HepG2 (cell line): ENCODE measurements at regions not wholly inside any gene's neighbourhood (a gene's known extent, or its start where the extent isn't known, plus 50 kb on each side); places are given as distances from the start of the nearest gene placed in this dataset.

Experiments used
- CTCF ChIP-seq: sonication (generic); formaldehyde crosslinking; IDR thresholded peaks from 2 replicates; pipeline ENCODE4 v1.5.0; 2020; ENCODE audit warnings: mild to moderate bottlenecking, missing genetic modification reagents, moderate library complexity
- HNRNPUL1 ChIP-seq: fragments of 200-400 bp; formaldehyde crosslinking; IDR thresholded peaks from 2 replicates; pipeline ENCODE4 v1.6.1; 2017; ENCODE audit warnings: low read depth, mild to moderate bottlenecking, low read length, moderate library complexity
- KDM6A ChIP-seq: IDR thresholded peaks from 2 replicates; pipeline ENCODE4 v1.6.1; 2016; ENCODE audit warnings: low read depth
- MBD4 ChIP-seq: IDR thresholded peaks from 2 replicates; pipeline ENCODE4 v1.6.1; 2012; ENCODE audit warnings: low read length, inconsistent platforms, borderline replicate concordance
- MEIS2 ChIP-seq: sonication (generic); formaldehyde crosslinking; IDR thresholded peaks from 2 replicates; pipeline ENCODE4 v1.9.0; 2021; ENCODE audit warnings: mild to moderate bottlenecking, missing genetic modification reagents
- NCOA1 ChIP-seq: sonication (generic); formaldehyde crosslinking; IDR thresholded peaks from 2 replicates; pipeline ENCODE4 v1.9.0; 2021; ENCODE audit warnings: missing genetic modification reagents
- POLR2A ChIP-seq, 2 experiments: IDR thresholded peaks; 2 replicates each; pipeline ENCODE4 v1.6.1; 2011; ENCODE audit warnings: low read depth in 2 of 2, low read length in 2 of 2, mild to moderate bottlenecking in 1 of 2, moderate library complexity in 1 of 2; ENCODE audit not compliant: insufficient read depth in 1 of 2
- TAF1 ChIP-seq: sonication (generic); formaldehyde crosslinking; IDR thresholded peaks from 2 replicates; pipeline ENCODE4 v1.4.0; 2020; ENCODE audit warnings: missing genetic modification reagents
- ZMYM3 ChIP-seq: sonication (generic); formaldehyde crosslinking; IDR thresholded peaks from 2 replicates; pipeline ENCODE4 v1.5.1; 2020; ENCODE audit warnings: mild to moderate bottlenecking, missing genetic modification reagents
- ZNF235 ChIP-seq: sonication (generic); formaldehyde crosslinking; IDR thresholded peaks from 2 replicates; pipeline ENCODE4 v1.8.1; 2023; ENCODE audit warnings: mild to moderate bottlenecking, missing genetic modification reagents, borderline replicate concordance
- ZNF543 ChIP-seq: sonication (generic); formaldehyde crosslinking; IDR thresholded peaks from 2 replicates; pipeline ENCODE4 v1.4.0; 2020; ENCODE audit warnings: mild to moderate bottlenecking, missing genetic modification reagents
- TF ChIP-seq, protein P1 (sequence below): IDR thresholded peaks from 2 replicates; pipeline ENCODE4 v1.6.1; 2012; ENCODE audit warnings: inconsistent platforms

DNA sequence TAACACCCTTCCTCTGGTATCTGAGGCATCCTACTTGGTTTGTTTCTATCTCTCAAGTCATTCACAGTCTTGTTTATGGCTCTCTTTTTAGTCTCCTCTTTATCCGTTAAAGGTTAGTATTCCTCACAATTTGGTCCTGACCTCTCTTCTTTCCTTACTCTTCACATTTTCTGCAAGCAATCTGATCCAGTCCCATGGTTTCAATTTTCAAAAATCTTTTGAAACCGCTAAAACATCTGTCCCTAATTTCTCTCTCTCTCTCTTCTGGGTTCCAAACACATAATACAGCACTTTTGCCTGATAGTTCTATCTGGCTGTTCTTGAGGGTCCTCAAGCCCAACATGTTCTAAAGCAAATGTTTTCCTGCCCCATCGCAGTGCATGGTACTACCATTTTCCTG is 149.0 kb downstream of the SERPINI1 start:
- TF ChIP-seq CTCF, result no peak
- no peak for TF ChIP-seq POLR2A (IDR thresholded peaks at IDR 0.05; ENCODE audit: insufficient read depth in 1 of 2, low read depth in 2 of 2, low read length in 2 of 2)
- no peak for TF ChIP-seq NCOA1 (CRISPR knock-in tag)
- TF ChIP-seq MBD4, result no peak
- no peak for TF ChIP-seq ZNF543 (CRISPR knock-in tag)
- no peak for TF ChIP-seq TAF1 (CRISPR knock-in tag)
- no peak for TF ChIP-seq ZMYM3 (CRISPR knock-in tag)
- no peak for TF ChIP-seq MEIS2 (CRISPR knock-in tag)
- no peak for TF ChIP-seq KDM6A (CRISPR knock-in tag)
- TF ChIP-seq, protein P1, sequence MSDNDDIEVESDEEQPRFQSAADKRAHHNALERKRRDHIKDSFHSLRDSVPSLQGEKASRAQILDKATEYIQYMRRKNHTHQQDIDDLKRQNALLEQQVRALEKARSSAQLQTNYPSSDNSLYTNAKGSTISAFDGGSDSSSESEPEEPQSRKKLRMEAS, result no peak
- TF ChIP-seq ZNF235 (CRISPR knock-in tag), result no peak
- TF ChIP-seq HNRNPUL1, result no peak
